ENCODE measurements at regions not wholly inside any gene's neighbourhood (a gene's known extent, or its start where the extent isn't known, plus 50 kb on each side); places are given as distances from the start of the nearest gene placed in this dataset.

DNA sequence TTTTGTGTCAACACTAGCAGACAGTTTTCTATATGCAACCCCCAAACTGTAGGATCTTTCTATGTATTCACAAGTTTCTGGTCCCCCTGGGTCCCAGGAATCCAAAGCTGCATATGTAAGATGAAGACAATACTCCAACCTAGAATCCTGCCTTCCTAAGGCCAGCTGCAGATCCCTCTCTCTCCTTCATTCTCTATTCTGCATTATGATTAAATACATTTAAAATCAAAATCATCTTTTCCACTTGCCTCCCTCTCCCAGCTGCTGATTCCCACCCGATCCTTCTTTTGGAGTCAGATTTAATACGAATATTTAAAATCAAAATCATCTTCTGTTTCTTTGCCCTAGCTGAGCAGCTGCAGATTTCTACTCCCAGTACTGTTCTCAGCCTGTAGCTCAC, 783.0 kb upstream of the ZEB2 start:
- peak; percentile 56 for DNase-seq

GRCh38 chr2:145302451-145302850, 782.5 kb upstream of the ZEB2 start:
- no peak for DNase-seq

DNA sequence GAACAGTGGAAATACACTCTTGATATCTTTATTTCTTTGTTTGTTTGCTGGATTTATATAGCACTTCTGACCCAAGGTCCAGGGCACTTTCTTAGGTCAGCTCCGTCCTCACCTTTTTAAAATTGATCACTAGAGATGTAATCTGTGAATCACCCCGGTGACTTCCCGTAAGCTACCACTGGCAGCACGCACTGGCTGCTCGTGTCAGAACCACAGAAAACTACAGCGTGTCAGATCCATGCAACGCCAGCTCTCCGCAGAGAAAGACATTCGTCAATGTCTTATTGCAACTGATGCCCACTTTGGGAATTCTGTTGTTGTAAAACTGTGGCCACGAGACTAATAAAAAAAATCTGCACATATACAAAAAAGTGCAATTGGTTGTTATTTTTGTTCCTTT, 779.4 kb upstream of the ZEB2 start:
- no peak for DNase-seq

GRCh38 chr2:145292166-145292565, 772.2 kb upstream of the ZEB2 start:
- DNase-seq, result no peak

DNA sequence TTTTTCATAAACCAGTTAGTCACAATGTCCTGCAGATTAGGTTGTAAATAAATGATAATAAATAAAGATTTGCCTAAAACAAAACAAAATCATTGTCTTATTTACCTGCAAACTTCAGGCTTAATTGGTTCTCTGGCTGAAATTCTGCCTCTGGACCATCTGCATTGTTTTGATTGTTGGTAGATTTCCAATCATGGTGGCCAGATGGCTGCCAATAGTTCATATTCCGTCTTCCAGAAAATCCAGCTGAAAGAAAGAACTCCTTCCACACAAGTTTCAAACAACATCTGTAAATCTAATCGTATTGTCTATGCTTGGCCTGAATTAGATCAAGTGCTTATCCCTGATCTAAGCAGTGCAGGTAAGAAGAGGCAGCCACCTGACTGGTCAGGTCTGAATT, 771.1 kb upstream of the ZEB2 start:
- DNase-seq, result no peak

- no peak for DNase-seq
Measured at GRCh38 chr2:145289946-145290345, 770.0 kb upstream of the ZEB2 start.

- no peak for DNase-seq
Measured at GRCh38 chr2:145288650-145289496, 769.0 kb upstream of the ZEB2 start.

DNA sequence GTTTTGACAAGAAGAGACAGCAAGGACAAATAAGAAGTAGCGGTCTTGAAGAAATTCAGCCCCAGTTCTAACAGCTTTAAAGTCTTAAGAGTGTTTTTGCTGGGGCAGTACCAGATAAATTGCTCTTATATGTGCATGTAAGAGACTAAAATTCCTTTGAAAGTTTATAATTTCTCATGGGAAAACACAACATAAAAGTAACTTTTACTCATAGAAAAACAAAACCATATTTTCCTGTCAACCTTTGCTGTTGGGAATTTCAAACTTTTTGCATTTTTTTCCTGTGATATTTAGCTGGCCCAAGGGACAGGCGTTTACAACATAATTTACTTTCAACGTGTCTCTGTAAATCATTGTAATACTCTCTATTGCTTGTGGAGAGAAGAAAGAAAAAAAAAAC, 767.8 kb upstream of the ZEB2 start:
- DNase-seq, result no peak

- DNase-seq, result no peak
Measured at GRCh38 chr2:145286716-145287275, 766.9 kb upstream of the ZEB2 start.

DNA sequence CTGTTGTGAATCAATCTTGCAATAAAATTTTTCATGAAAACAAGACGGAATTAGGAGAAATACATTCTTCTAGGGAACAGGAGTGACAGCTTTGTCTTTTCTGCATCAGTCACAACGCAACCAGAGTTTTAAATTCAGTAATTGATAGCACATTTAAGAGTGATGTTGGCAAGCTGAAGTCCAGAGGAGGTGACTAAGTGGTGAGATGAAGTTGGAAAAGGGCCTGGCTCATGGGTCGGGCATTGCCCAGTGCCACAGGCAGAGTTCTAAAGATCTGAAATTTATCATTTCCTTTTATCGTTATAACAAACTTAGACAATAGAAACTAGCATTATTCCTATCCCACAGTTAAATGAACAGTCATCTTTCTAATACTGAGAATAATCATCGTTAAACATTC, 764.6 kb upstream of the ZEB2 start:
- DNase-seq, result no peak

DNA sequence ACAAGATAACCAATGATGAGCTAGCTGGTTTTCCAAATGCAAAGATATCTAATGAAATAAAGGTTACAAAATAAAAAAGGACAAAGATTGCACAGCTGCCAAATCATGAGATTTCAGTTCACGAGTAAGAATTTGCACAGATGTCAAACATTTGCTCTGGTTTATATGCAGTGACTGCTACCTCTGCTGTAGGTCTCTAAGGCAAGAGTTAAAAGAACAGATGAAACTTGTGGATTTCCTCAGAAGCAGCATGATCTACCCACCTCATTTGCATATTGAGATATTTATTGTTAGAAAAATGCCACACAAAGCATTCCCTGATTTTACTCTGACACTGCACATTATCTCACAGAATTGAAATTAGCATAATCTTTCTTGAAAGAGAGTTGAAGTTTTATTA, 763.2 kb upstream of the ZEB2 start:
- no peak for DNase-seq

DNA sequence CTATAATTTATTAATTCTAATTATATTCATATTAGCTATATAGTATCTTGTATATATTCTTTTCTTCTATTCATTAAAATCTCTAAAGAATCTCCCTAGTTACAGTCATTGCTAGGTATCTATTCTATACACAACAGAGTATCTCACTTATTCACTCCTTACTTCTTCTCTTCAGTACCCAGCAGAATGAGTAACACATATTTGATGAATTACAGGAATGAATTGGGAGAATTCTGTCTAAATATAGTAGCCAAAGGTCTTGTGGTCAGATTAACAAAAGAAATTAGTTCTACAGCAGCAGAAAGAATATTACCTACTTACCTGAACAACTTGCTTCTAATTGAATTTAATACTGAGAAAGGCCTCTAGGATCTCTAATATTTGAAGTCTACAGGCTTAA, 758.0 kb upstream of the ZEB2 start:
- DNase-seq, result no peak

- no peak for DNase-seq
Measured at GRCh38 chr2:145273840-145274239, 753.9 kb upstream of the ZEB2 start.

- DNase-seq, result no peak
Measured at GRCh38 chr2:145268931-145269330, 749.0 kb upstream of the ZEB2 start.

DNA sequence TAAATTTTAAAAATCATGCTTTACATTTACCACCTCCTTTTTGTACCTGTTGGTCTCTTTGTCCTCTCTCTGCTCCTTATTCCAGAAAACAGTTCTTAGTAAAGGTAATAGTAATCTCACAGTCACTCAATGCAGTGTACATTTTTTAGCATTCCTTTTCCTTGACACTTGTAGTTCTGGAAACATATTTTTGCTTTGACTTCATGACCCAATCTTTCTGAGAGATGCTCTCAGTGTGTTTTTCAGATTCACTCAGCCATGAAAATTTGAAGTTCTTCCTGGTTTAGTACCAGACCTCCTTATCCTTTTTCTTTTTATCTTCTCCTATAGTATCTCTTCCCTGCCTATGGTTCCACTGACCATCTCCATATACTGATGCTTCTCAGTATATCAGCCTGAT, 747.5 kb upstream of the ZEB2 start:
- DNase-seq, result no peak

DNA sequence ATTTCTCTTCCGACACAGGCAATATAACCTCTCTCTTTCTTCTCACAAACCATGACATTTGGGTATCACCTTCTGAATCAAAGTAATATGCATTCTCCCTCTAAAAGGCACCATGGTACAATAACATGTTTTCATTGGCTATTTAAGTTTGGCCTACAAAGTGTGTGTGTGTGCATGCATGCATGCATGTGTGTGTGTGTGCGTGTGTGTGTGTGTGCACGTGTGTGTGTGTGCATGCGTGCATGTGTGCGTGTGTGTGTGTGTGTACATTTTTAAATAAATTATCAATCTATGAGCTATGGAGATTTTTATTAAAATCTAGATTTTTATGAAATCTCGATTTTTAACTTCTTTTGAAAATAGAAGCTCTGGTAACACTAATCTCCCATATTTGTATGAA, 745.3 kb upstream of the ZEB2 start:
- DNase-seq, result no peak

DNA sequence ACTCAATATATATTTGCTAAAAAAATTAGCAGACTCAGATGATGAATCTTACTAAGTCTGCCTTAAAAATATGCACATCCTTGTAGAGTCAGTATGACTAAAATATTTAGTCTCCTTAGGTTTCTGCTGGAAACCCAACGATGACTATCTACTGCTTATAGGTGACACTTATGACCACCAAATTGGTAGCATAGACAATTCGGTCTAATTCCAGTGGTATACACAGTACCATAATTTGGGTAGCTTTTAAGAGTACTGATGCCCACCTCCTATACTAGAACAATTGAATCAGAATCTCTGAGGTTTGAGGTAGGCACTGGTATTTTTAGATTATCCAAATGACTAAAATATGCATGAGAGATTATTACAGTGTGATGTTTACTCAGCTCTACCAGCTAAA, 740.8 kb upstream of the ZEB2 start:
- no peak for DNase-seq

GRCh38 chr2:145260081-145260480, 740.2 kb upstream of the ZEB2 start:
- peak; percentile 40 for DNase-seq

DNA sequence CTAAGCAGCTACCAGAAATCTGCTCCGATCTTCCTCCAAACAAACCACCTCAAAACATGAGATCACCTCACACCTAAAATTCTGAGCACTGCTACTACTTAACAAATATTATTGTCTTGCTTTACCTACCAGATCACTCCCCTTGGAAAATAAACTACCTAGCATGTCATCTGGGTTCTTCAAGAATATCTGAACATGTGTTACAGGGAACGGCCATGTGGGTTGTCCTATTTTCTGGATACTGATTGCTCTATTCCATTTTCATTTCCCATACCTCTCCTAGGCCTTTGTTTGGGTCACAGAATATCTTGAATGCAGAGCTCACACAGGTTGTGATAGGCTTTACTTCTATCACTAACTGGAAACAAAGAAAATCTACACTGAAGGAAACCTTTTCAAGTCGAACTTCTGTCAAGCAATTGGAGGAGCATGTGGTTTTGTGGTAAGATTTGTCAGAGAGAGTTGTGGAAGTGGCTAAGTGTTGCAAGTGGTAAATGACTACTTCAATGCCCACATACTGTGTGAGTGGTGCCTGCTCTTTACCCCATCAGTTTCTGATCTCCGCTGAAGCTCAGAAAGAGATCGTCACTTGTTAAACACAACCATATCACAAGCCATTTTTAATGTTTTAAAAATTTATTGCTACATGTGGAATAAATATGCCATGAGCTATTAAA, 739.1 kb upstream of the ZEB2 start:
- DNase-seq, result no peak

GRCh38 chr2:145257931-145258330, 738.0 kb upstream of the ZEB2 start:
- no peak for DNase-seq

- no peak for DNase-seq
Measured at GRCh38 chr2:145256551-145256950, 736.6 kb upstream of the ZEB2 start.

- no peak for DNase-seq
Measured at GRCh38 chr2:145254291-145254690, 734.4 kb upstream of the ZEB2 start.

- DNase-seq, result no peak
Measured at GRCh38 chr2:145253492-145253891, 733.6 kb upstream of the ZEB2 start.

GRCh38 chr2:145245268-145245870, 725.5 kb upstream of the ZEB2 start:
- DNase-seq, result no peak

Measured in NCI-H1105 treated with DMSO at 0.1 percent for 48 hours (cell line).